Bronchial epithelial cell (primary cell): ENCODE measurements at regions not wholly inside any gene's neighbourhood (a gene's known extent, or its start where the extent isn't known, plus 50 kb on each side); places are given as distances from the start of the nearest gene placed in this dataset.

Experiments used
- DNase-seq: peaks from one replicate; pipeline ENCODE4 v3.0.0-alpha.2; 2010; ENCODE audit warnings: low read depth
- FAIRE-seq: peaks from 2 replicates; lab custom pipeline; 2011; peaks lifted over from hg19 to GRCh38; lab: Jason Lieb, UNC
- H3K27me3 ChIP-seq: 2 replicates; pipeline ENCODE4 v1.5.1; 2011; ENCODE audit warnings: low read length; ENCODE audit not compliant: control insufficient read depth, insufficient read depth
- H3K36me3 ChIP-seq: 2 replicates; pipeline ENCODE4 v1.5.1; 2011; ENCODE audit warnings: low read length; ENCODE audit not compliant: control insufficient read depth, insufficient read depth
- H3K4me3 ChIP-seq: 2 replicates; pipeline ENCODE4 v1.5.1; 2011; ENCODE audit warnings: mild to moderate bottlenecking, low read depth, low read length, control low read depth
- TF ChIP-seq, protein P1 (sequence below): IDR thresholded peaks from 2 replicates; pipeline ENCODE4 v1.5.1; 2011; ENCODE audit warnings: mild to moderate bottlenecking, moderate library complexity, low read length, control low read depth, inconsistent platforms; ENCODE audit not compliant: insufficient read depth, severe bottlenecking

DNA sequence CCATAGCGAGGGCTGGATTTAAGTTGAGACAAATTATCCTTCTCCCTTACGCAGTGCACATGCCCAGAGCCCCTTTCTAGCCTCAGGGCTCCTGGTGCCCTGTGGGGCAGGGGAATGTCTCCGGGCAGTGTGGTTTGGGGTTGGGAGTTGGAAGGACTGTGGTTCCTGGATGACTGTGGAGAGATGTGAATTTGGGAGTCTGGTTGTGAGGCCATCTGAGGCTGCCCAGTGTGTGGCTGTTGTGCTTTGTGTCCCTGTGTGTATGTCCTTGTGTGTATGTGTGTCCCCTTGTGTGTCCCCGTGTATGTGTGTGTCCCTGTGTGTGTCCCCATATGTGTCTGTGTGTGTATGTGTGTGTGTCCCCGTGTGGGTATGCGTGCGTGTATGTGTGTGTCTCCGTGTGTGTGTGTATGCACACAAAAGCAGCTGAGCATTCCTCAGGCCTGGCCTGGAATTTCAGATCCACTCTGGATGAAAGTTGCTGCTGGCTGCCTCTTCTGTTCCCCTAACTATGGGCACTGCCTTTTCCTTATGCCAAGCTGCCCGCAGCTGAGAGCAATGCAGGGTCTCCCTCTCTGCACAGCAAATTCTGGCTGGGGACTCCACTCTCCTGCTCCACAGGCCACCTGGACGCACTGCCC, 65.4 kb downstream of the UBIAD1 start:
- no peaks in the 10 kb centered on the region for H3K36me3 ChIP-seq
- peaks cover 8% of the 10 kb centered on the region for H3K27me3 ChIP-seq
- peak; percentile 88 for FAIRE-seq
- no peak overlapping the region for H3K4me3 ChIP-seq
- DNase-seq = no peak
- TF ChIP-seq, protein P1, sequence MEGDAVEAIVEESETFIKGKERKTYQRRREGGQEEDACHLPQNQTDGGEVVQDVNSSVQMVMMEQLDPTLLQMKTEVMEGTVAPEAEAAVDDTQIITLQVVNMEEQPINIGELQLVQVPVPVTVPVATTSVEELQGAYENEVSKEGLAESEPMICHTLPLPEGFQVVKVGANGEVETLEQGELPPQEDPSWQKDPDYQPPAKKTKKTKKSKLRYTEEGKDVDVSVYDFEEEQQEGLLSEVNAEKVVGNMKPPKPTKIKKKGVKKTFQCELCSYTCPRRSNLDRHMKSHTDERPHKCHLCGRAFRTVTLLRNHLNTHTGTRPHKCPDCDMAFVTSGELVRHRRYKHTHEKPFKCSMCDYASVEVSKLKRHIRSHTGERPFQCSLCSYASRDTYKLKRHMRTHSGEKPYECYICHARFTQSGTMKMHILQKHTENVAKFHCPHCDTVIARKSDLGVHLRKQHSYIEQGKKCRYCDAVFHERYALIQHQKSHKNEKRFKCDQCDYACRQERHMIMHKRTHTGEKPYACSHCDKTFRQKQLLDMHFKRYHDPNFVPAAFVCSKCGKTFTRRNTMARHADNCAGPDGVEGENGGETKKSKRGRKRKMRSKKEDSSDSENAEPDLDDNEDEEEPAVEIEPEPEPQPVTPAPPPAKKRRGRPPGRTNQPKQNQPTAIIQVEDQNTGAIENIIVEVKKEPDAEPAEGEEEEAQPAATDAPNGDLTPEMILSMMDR = no peak

DNA sequence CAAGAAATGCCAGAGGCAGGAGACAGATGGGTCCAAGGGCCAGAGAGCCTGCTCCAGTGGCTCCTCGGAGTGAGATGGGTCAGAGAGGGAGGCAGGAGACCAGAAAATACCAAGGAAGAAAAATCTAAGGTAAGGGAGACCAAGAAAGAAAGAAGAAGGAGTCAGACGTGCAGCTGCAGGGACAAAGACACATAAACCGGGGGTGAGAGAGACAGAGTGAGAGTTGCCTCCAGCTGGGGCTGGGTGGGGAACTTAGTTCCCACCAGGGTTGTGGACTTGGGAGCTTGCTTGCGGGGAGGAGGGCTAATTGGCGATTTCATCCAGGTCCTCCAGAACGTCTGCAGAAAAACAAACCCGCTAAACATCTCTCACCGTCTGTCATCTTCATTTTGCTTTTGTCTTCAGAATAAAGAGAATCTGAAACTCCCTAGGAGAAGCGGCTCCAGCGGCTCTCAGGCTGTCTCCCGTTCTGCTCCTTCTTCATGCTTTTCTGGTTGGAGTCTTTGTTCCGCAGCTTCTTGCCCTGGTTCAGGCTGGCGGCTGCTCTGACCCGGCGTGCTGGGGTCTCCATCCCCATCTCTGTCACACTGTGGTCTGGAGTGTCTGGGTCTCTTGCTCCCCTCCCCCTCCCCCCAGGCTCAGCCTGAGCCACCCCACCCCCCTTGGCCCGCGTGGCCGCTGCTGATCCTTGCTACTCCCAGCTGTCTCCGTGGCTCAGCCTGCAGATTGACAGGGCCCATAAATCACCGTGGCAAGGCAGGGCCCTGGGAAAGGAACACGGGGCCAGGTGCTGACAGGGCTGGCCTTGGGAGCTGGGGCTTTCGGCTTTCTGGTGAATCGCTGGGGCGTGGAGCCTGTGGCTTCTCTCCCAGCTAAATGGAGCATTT, 66.6 kb downstream of the UBIAD1 start:
- DNase-seq (no peak), FAIRE-seq (no peak)
- Histone ChIP-seq H3K36me3 (no peaks in the 10 kb centered on the region), H3K27me3 (peaks cover 8% of the 10 kb centered on the region), H3K4me3 (no peak overlapping the region)
- TF ChIP-seq, protein P1 = no peak

DNA sequence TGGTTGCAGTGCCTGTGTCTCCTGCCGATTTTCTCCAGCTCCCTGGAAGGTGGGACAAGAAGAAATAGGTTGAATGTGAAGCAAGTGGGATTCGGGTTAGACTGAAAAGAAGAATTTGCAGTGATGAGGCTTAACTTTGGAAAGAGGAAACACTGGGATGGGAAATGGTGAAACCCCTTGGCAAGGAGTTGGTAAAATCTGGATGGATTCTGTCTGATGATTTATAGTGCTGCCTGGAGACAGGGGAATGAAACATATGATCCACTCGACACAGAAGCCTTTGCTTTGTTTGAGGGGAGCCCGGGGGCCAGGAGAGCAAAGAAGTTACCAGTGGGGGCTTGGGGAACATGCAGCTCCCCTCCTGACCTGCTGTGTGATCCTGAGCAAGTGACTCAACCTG, 67.2 kb downstream of the UBIAD1 start:
- TF ChIP-seq, protein P1 = no peak
- no peaks in the 10 kb centered on the region for H3K36me3 ChIP-seq
- FAIRE-seq (peak; percentile 62), DNase-seq (no peak)
- H3K27me3 ChIP-seq = peaks cover 8% of the 10 kb centered on the region
- no peak overlapping the region for H3K4me3 ChIP-seq

DNA sequence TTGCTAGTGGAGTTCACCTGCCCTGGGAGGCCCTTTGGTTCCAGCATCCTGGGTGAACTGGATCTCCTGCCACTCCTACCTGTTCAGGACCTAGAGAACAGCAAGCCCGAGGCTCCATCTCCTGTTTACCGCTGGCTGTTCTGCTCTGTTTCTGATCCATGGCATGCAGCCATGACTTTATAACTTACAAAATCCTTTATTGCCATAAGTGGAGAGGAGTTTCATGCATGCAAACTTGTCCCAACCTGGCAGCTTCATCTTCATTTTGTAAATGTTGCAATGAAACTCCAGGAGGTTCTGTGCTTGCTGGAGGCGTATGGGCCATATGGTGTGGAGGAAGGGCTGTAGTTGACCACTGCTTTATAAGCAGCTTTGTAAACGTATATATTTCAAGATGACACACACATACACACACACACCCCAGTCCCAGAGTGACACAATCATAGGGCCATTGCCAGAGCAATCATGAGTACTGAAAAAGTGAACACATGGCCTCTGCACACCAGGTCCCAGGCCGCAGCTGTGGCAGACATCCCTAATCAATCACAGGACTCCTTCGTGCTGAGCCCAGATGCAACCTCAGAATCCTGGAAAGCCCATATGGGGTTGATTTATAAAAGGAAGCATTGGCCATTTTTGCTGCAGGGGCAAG, 69.0 kb downstream of the UBIAD1 start:
- TF ChIP-seq, protein P1 = no peak
- DNase-seq (peak; percentile 21), FAIRE-seq (no peak)

DNA sequence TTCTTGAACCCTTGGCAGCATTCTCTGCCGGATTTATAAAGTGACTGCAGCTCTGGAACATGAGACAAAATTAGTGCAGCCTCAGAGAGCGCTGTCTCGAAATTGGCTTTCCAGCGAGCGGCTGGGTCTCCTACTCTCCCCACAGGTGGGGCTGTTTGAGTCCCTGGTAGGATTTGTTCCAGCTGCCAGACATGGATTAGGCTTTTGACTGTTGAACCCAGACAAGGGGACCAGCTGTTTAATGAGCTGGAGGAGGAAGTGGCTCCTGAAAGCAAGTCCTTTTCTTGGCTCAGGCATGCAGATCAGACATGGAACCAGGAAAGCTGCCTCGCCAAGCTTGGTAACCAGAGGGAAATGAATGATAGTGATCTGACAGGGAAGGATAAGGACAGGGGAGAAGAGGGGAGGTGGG, 69.6 kb downstream of the UBIAD1 start:
- Histone ChIP-seq H3K4me3 (no peak overlapping the region), H3K27me3 (peaks cover 8% of the 10 kb centered on the region), H3K36me3 (no peaks in the 10 kb centered on the region)
- FAIRE-seq (no peak), DNase-seq (no peak)
- TF ChIP-seq, protein P1 = no peak

More for the DNA sequence above, 69.0 kb downstream of the UBIAD1 start:
- Histone ChIP-seq H3K4me3 (no peak overlapping the region), H3K27me3 (peaks cover 8% of the 10 kb centered on the region), H3K36me3 (no peaks in the 10 kb centered on the region)
